GM19463 (cell line): ENCODE measurements at regions not wholly inside any gene's neighbourhood (a gene's known extent, or its start where the extent isn't known, plus 50 kb on each side); places are given as distances from the start of the nearest gene placed in this dataset.
"Not testable (repeated sequence)": the region's sequence is repeated elsewhere in the genome, so short reads cannot be mapped to it uniquely, and the experiment has no call there.

Source experiments
- ATAC-seq: cut with Tn5 transposase; IDR thresholded peaks from one replicate; pipeline ENCODE4 v1.9.1; 2021; ENCODE audit warnings: mild to moderate bottlenecking, moderate library complexity; ENCODE audit not compliant: unreplicated experiment

DNA sequence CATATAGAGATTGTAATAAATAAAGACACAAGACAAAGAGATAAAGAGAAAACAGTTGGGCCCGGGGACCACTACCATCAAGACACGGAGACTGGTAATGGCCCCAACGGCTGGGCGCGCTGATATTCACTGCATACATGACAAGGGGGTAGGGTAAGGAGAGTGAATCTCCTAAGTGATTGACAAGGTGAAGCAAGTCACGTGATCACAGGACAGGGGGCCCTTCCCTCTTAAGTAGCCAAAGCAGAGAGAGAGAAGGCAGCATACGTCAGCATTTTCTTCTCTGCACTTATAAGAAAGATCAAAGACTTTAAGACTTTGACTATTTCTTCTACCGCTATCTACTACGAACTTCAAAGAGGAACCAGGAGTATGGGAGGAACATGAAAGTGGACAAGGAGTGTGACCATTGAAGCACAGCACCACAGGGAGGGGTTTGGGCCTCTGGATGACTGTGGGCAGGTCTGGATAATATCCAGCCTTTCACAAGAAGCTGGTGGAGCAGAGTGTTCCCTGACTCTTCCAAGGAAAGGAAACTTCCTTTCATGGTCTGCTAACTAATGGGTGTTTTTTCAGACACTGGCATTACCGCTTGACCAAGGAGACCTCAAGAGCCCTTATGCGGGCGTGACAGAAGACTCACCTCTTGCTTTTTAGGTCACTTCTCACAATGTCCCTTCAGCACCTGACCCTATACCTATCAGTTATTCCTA lies 75.6 kb downstream of the MRPL39 start:
- not testable (repeated sequence) for ATAC-seq

DNA sequence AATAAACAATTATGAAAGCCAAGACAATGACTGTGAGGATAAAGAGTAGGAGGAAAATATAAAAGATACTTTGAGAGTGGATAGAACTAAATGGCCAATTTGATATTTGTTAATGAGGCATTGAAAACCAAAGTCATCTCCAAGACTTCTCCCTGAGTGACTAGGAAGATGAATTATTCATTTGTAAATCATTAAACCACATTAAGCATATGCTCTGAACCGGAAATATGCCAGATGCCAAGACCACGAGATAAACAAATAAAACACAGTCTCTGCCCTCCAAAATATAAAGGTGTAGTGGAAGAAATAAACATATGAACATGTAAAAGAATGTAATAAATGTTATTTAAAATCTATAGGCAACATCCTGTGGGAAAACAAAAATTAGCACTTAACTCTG lies 78.8 kb downstream of the MRPL39 start:
- no peak for ATAC-seq

DNA sequence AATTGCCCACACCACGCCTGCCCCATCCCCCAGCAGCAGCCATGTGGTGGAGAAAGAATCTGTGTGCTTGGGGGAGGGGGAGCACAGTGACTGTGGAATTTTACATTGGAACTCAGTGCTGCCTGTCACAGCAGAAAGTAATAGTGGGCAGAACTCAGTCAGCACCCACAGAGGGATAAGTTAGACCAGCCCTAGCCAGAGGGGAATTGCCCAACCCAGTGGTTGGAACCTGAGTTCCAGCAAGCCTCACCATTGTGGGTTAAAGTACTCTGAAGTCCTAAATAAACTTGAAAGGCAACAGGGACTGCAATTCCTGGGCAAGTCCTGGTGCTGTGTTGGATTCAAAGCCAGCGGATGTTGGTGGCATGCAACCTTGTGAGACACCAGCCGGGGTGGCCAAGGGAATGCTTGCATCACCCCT lies 88.8 kb downstream of the MRPL39 start:
- ATAC-seq: no peak

DNA sequence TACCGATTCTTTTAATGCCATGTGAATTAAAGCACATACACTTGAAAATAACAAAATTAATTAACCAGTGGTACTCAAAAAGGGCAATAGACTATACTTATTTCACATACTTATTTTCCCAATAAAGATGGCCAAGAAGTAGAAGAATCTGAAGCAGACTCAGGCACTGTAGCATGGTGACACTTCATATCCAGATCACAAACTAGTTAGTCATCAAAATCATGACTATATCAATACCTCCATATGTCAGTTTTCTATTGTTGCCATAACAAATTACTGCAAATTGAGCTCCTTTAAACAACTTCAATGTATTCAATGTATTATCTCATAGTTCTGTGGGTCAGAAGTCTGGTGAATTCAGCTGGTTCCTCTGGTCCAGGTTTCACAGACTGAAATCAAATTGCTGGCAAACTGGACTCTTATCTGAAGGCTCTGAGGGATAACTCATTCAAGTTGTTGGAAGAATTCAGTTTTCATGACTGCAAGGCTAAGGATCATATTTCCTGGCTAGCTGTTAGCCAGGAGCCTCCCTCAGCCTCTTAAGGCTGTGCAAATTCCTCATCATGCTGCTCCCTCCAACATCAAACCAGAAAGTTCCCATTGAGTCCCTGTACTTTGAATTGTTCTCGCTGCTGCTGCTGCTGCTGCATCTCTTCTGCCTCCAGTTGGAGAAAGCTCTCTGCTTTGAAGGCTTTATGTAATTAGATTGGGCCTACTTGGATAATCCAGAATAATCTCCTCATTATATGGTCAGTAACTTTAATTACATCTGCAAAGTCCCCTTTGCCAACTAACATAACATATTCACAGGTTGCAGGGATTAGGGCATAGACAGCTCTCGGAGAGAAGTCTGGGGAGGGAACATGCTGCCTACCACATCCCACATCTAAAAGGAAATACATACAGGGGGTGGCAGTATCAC lies 91.5 kb downstream of the MRPL39 start:
- no peak for ATAC-seq

DNA sequence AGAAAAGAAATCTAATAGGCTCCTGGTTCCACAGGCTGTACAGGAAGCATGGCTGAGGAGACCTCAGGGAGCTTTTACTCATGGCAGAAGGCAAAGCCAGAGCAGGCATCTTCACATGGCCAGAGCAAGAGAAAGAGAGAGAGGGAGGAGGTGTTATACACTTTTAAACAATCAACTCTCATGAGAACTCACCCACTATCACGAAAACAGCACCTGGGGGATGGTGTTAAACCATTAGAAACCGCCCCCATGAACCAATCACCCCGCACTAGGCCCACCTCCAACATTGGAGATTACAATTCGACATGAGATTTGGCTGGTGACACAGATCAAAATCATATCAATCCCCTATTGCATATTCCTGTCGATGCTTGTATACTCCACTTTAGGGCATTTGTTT lies 93.5 kb downstream of the MRPL39 start:
- ATAC-seq: no peak

DNA sequence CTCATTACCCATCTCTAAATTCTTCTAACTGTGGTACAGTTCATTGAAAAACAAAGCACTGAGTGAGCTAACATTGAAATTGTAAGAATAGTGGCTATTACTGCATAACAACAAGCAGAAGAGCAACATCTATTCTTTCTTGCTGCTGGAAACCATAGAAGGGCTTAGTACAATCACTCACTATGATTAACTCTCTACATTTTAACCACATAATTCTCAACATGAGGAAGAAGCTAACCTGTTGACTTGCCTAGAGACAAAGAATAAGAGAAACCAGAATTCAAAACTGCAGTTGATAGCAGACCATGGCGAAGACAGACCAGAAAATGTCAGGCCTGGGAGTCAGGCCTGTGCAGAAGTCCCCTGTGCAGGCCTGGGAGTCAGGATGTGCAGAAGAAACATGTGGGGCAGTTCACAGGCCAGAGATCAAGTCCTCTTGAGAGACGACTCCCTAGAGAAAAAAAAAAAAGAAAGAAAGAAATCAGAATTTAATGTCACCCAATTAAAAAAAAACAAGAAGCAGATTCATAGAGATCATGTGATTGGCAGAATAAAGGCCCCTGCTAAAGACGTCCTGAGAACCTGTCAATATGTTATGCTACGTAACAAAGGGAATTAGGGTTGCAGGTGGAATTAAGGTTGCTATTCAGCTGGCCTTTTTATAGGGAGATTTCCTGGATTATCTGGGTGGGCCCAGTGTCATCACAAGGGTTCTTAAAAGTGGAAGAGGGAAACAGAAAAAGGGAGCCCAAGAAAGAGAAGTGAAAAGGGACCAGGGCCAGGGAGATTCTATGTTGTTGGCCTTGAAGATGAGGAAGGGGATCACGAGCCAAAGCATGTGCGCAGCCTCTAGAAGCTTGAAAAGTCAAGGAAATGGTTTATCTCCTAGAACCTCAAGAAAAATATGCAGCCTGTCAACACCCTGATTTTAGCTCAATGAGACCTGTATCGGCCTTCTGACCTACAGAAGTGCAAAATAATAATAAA lies 94.9 kb downstream of the MRPL39 start:
- no peak for ATAC-seq

DNA sequence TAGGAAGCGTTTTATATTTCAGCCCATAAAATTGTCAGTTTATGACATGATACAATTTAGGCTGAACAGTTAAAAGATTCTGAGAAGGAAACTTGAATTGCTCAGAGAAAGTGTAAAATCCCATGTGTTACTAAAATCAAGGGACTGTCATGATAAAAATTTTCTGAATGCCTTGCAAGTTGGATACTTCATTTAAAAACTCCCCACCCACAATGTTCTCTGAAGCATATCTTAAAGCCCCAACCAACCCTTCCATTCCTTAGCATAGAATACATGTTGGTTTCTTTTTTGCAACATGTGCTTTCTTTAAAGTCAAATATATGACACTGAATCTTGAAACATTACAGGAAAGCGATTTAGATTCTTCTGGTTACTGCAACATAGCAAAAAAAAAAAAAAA lies 97.4 kb downstream of the MRPL39 start:
- ATAC-seq: peak; percentile 41

DNA sequence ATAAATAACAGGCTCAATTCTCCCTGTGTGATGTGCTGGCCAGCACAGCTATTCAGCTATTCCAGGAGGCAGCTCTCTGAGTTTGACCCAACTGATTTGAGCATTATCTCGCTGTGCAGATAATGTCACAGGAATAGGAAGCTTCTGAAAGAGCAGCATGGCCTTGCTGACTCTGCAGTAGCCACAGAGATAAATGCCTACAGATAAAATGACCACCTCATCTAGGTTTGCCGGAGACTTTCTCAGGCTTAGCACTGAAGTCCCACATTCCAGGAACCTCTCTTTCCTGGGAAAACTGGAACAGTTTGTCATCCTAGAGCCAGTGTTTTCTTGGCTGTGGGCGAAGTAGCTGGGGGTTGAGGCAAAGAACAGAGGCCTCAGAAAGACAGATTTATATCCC lies 98.9 kb downstream of the MRPL39 start:
- ATAC-seq: no peak

DNA sequence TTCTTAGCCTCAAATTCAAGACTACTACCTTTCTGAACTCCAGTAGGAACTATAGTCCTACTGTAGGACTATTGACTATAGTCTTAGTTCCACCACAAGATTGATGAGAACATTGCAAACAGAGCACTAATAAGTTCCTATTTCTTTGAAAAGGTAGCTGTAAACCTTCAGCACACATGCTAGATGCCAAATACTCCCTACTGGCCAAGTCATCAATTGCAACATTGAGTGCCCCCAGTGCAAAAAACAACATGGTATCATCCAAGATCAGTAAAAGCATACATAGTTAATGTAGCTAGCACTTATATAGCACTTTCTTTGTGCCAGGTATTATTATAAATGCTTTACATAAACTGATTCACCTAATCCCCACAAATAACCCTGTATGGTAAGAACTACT lies 99.8 kb downstream of the MRPL39 start:
- ATAC-seq: peak; percentile 43

DNA sequence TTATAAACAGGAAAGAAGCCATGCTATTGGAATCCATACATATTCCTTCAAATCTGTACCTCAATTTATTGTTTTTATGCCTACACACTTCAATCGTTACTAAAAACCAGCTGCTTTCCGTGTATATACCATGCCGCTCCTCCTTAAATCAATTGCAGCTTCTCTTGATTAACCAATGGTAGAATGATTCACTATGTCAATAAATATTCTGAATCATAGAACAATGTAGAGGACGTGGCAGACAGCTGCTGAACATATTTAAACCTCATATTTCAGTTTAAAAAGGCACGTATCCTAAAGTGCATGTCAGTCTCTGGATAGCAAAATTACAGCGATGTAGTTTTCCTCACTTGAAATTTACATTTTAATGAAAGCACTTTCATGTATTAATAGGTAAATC lies 100.4 kb downstream of the MRPL39 start:
- no peak for ATAC-seq

DNA sequence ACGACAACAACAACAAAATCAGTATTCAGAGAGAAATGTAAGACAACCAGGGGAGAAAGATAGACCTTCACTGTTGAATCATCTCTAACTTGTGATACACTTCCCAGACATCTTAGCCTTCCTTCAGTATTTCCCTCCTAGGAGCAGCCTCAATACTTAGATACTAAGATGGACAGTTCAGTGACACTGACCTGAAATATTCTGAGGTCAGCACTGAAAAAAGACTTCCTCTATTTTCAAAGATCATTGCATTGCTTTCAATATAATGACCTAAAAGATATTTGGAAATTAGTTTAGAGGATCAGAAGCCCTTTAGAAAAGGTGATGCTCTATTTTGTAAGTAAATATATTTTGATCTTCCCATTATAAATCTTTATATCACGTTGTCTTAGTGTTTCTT lies 101.0 kb downstream of the MRPL39 start:
- no peak for ATAC-seq

DNA sequence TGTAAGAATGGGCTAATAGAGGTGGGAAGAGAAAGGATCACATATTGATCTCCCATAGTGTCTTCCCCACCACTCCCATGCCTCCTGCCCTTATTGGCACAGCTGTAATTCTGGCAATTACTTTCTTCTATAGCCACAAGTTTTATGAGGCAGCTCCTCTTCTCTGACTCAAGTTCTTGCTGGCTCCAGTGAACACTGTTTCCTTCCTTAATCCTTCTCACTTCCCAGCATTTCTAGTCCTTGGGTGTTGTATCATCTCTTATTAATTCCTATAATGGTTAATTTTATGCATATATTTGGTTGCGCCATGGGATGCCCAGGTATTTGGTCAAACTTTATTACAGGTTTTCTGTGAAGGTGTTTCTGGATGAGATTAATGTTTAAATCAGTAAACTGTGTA lies 103.3 kb downstream of the MRPL39 start:
- ATAC-seq: no peak

DNA sequence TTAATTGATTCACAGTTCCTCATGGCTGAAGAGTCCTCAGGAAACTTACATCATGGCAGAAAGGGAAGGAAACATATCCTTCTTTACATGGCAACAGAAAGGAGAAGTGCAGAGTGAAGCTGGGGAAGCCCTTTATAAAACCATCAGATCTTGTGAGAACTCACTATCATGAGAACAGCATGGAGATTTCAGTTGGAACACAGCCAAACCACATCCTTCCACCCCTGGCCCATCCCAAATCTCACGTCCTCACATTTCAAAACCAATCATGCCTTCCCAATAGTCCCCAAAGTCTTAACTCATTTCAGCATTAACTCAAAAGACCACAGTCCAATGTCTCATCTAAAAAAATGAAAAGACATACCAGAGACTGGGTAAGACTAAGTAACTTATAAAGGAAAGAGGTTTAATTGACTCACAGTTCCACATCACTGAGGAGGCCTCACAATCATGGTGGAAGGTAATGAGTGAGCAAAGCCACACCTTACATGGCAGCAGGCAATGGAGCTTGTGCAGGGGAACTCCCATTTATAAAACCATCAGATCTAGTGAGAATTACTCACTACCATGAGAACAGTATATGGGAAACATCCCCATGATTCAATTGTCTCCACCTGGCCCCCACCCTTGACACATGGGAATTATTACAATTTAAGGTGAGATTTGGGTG lies 105.2 kb downstream of the MRPL39 start:
- peak; percentile 61 for ATAC-seq

DNA sequence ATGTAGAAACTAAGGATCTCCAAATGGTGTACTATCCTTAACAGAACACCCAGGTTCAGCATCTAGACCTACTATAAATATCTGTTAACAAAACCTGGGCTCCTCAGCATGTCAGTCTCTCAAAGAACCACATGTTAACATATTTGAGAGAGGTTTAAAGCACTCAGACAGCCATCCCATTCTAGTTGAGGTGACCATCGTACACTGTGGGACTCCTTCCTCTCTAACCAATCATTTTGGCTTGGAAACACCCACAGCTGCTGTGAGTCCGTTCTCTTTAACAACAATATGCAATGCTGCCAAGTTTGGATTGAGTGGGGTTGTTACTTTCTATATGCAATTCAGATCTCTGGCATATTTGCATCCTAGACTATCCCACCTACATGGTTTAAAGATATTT lies 105.8 kb downstream of the MRPL39 start:
- ATAC-seq: peak; percentile 14

DNA sequence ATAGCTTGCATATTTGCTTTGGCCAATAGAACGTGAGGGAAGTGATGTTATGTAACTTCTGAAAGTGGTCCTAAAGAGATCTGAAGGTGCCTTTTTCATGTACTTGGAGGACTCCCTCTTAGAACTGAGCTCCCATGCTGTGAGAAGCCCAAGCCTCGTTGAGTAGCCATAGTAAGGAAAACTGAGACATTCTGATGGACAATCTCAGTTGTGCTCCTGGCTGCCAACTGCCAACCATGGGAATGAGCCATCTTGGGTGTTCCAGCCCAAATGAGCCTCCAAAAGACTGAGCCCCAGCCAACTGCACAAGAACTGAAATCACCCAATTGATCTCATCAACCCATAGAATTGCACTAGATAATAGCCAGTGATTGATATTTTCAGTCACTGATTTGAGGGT lies 106.7 kb downstream of the MRPL39 start:
- no peak for ATAC-seq

DNA sequence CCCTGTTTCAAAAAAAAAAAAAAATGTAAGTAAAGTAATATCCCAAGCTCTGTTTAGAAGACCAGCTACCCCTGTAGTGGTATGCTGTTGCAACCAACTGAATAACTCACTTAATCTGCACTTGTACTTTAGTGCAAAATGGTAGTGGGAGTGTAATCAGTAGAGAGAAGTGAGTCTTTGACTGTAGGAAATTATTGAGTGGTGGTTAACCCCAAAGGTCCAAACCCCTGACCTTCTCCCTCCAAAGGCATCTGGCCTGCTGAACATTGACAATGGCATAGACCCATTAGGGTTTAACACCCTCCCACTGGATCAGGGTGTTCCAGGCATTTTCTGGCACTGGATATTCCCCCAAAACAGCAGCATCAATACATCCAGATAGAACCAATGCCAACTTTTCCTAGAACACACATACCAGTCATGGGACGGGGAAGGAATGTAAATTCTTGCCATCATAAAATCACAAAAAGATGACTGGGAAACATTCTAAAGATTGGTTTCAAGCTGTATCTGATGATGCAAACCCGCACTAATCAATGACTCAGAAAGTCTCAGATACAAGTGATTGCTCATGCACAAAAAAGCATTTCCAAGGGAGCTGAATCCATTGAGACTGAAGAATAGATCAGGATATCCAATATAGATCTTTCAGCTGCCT lies 110.3 kb downstream of the MRPL39 start:
- no peak for ATAC-seq

DNA sequence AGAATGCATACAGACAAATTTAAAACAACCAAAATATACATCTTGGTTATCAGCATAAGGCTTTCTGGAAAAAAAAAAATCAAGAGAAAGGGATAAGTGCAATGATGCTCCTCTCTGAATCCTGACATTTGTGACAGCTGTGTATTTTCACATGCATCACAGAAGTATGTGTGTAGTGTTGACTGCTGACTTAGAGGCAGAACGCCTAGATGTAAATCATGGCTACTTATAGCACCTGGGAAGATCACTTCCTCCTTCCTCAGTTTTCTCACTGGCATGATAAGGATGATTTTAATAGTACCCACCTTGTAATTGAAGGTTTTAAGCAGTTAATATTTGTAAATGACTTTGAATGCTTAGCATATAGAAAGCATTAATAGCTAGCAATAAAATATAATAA lies 112.5 kb downstream of the MRPL39 start:
- ATAC-seq: peak; percentile 29

DNA sequence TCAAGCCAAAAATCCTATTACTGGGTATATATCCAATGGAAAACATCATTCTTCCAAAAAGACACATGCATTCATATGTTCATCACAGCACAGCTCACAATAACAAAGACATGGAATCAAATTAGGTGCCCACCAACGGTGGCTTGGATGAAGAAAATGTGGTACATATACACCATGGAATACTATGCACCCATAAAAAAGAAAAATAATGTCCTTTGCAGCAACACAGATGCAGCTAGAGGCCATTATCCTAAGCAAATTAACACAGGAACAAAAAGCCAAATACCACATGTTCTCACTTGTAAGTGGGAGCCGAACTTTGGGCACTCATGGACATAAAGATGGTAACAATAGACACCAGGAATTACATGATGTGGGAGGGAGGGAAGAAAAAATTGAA lies 113.6 kb downstream of the MRPL39 start:
- no peak for ATAC-seq

DNA sequence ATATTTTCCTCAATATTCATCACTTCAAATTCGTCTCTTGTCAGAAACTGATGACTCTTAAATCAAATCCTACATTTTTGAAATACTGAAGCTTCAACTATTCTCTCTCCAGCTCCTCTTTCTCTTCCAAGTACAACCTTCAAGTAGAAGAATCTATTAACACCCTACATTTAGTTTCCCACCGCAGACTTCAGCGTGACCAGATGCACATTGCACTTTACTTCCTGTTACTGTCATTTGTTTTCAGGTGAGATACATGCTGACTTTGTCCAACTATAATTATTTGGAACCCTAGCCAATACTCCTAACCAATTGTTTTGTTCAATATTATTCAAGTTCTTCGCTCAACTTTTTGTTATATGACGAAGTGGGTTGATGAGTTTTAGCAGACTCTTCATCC lies 116.0 kb downstream of the MRPL39 start:
- ATAC-seq: no peak

DNA sequence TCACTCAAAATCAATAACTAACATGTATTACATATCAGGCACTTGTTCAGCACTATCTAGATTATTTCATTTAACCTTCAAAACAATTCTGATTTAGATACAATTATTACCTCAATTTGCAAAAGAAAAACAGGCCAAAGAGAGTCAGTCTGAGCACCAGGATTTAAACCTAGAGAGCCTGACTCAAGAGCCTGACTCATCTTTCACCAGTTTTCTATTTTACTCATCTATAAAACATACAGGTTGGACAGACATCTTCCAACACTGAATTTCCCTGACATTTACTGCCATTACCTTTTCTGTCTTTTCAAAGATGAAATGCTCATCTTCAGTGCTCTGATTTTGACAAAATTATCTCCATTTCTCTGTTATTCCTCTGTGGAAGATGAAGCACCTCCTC lies 116.5 kb downstream of the MRPL39 start:
- no peak for ATAC-seq
